ENCODE measurements at regions not wholly inside any gene's neighbourhood (a gene's known extent, or its start where the extent isn't known, plus 50 kb on each side); places are given as distances from the start of the nearest gene placed in this dataset.
"Not testable (repeated sequence)": the region's sequence is repeated elsewhere in the genome, so short reads cannot be mapped to it uniquely, and the experiment has no call there.

- DNase-seq (ENCODE audit: low spot score) = no peak
These were observed 868.6 kb downstream of the TBL1XR1 start for GRCh38 chr3:176328666-176329065.

- no peak for DNase-seq (ENCODE audit: low spot score)
These were observed 869.1 kb downstream of the TBL1XR1 start for GRCh38 chr3:176328198-176328597.

DNA sequence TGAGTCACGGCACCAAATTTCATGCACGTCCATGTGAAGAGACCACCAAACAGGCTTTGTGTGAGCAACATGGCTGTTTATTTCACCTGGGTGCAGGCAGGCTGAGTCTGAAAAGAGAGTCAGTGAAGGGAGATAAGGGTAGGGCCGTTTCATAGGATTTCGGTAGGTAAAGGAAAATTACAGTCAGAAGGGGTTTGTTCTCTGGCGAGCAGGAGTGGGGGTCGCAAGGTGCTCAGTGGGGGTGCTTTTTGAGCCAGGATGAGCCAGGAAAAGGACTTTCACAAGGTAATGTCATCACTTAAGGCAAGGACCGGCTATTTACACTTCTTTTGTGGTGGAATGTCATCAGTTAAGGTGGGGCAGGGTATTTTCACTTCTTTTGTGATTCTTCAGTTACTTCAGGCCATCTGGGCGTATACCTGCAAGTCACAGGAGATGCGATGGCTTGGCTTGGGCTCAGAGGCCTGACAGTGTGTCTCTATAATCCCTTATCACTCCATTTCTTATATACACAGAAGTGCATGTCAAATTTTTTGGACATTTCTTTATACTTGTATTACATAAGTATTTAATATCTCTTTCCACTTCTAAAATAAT lies 870.3 kb downstream of the TBL1XR1 start:
- DNase-seq (ENCODE audit: low spot score) = not testable (repeated sequence)

DNA sequence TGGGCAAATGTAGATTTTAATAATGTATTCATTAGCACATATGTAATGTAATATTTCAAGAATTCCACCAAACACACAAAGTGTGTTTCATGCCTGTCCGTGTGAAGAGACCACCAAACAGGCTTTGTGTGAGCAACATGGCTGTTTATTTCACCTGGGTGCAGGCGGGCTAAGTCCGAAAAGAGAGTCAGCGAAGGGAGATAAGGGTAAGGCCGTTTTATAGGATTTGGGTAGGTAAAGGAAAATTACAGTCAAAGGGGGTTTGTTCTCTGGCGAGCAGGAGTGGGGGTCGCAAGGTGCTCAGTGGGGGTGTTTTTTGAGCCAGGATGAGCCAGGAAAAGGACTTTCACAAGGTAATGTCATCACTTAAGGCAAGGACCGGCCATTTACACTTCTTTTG lies 875.8 kb downstream of the TBL1XR1 start:
- not testable (repeated sequence) for DNase-seq (ENCODE audit: low spot score)

DNA sequence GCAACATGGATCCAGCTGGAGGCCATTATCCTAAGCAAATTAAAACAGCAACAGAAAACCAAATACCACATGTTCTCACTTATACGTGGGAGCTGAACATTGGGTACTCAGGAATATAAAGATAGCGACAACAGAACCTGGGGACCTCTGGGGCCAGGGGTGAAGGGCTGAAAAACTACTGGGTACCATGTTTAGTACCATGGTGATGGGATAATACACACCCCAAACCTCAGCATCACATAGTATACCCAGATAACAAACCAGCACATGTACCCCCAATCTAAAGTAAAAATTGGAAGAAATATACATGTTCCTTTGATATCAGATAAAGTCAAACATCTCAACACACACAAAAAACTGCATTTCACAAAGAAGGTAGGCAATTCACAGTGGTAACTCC lies 876.2 kb downstream of the TBL1XR1 start:
- no peak for DNase-seq (ENCODE audit: low spot score)

GRCh38 chr3:176313426-176313825 lies 883.9 kb downstream of the TBL1XR1 start:
- no peak for DNase-seq (ENCODE audit: low spot score)

DNA sequence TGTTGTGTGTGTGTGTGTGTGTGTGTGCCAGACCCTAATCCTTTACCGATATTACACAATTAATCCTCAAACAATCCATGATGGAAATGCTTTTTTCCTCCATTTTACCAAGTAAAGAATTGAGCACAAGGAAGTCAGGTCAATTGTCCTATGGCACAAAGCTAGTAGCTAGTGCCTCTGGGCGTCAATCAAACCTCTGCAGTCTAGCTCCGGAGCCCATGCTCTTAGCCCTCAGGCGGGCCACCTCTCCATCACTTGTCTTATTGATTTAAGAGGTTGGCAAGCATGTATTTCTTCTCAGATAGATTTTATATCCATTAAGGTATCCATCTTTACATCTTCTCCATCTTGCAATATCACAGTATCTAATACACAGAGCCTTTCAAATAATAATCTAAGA lies 886.6 kb downstream of the TBL1XR1 start:
- DNase-seq (ENCODE audit: low spot score) = no peak

GRCh38 chr3:176302271-176302670 lies 895.0 kb downstream of the TBL1XR1 start:
- DNase-seq (ENCODE audit: low spot score) = no peak

GRCh38 chr3:176296066-176296597 lies 901.1 kb downstream of the TBL1XR1 start:
- no peak for DNase-seq (ENCODE audit: low spot score)

DNA sequence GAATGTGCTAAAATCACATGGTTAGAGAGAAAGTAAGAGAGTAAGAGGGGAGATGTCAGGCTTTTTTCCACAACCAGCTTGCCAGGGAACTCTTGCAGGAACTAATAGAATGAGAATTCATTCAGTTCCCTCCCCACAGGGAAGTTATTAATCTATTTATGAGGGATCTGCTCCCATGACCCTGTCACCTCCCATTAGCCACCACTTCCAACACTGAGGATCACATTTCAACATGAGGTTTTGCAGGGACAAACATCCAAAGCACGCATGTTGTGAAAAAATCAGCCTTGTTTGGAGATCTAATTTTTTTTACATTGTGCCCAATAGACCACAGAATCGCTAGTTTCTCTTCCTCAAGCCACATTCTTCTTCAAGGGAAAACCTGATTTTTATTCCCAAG lies 904.0 kb downstream of the TBL1XR1 start:
- DNase-seq (ENCODE audit: low spot score) = no peak

- no peak for DNase-seq (ENCODE audit: low spot score)
These were observed 910.7 kb downstream of the TBL1XR1 start for GRCh38 chr3:176286476-176287085.

GRCh38 chr3:176275538-176275937 lies 921.7 kb downstream of the TBL1XR1 start:
- no peak for DNase-seq (ENCODE audit: low spot score)

DNA sequence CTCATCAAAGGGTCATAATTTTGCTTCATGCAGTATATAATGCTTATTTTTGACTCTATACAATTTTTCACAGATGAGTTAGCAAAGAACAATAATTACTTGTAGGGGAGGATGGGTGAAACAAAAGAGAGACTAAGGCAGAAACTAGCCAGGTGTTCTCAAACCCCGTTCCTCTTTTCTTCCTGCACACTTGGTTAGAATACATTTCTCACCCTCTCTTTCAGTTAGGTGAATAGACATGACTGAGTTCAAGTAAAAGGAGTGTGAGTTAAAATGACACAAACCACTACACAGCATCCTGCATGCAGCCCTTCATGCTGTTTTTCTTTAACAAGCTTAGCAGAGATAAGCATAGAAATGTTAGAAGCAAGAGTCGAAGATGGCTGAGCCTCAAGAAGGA lies 922.2 kb downstream of the TBL1XR1 start:
- DNase-seq (ENCODE audit: low spot score) = no peak

DNA sequence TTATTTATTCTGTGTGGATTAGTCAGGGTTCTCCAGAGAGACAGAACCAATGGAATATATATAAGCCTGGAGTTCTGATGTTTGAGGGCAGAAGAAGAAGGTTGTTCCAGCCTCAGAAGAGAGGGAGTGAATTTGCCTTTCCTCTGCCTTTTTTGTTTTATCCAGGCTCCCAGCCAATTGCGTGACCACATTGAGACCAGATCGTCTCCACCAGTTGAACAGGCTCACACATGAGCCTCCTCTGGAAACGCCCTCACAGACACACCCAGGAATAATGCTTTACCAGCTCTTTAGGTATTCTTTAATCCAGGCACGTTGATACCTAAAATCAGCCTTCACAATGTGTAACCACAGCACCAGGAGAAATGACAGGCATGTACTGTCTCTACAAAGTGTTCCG lies 923.1 kb downstream of the TBL1XR1 start:
- DNase-seq (ENCODE audit: low spot score) = no peak

GRCh38 chr3:176262071-176262470 lies 935.2 kb downstream of the TBL1XR1 start:
- DNase-seq (ENCODE audit: low spot score) = no peak

GRCh38 chr3:176247191-176247590 lies 950.1 kb downstream of the TBL1XR1 start:
- DNase-seq (ENCODE audit: low spot score) = no peak

- DNase-seq (ENCODE audit: low spot score) = no peak
These were observed 977.3 kb downstream of the TBL1XR1 start for GRCh38 chr3:176219970-176220369.

DNA sequence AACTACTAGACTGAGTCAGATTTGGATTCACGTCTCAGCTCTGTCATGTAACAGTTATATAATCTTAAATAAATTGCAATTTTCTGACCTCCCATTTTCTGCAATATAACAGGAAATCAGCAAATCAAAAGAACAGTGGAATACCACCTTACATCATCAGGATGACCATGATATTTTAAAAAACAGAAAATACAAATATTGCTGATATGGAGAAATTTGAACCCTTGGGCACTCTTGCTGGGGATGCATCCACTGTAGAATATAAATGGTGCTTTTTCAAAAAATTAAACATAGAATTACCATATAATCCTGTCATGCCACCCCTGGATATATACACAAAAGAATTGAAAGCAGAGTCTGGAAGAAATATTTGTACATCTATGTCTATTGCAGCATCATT lies 982.5 kb downstream of the TBL1XR1 start:
- DNase-seq (ENCODE audit: low spot score) = no peak

- not testable (repeated sequence) for DNase-seq (ENCODE audit: low spot score)
These were observed 984.0 kb downstream of the TBL1XR1 start for GRCh38 chr3:176213314-176213713.

DNA sequence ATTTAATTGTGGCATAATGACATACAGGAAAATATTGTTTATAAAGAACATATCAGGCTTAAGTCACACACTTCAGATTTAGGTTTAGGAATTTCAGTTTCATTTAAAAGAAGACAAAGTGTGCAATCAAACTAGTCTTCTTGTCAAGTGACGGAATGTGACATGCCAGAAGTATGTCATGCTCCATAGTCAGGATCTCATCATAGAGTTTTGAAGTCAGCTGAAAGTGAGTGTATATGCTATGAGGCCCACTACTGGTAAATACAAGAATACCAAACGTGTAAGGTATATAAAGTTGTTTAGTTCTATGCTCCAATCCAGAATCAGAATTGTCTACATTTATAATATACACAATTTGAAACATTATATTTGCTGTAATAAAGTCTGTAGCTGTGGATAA lies 988.4 kb downstream of the TBL1XR1 start:
- no peak for DNase-seq (ENCODE audit: low spot score)

GRCh38 chr3:176208283-176208682 lies 989.0 kb downstream of the TBL1XR1 start:
- DNase-seq (ENCODE audit: low spot score) = no peak

GRCh38 chr3:176206809-176207208 lies 990.5 kb downstream of the TBL1XR1 start:
- DNase-seq (ENCODE audit: low spot score) = no peak

DNA sequence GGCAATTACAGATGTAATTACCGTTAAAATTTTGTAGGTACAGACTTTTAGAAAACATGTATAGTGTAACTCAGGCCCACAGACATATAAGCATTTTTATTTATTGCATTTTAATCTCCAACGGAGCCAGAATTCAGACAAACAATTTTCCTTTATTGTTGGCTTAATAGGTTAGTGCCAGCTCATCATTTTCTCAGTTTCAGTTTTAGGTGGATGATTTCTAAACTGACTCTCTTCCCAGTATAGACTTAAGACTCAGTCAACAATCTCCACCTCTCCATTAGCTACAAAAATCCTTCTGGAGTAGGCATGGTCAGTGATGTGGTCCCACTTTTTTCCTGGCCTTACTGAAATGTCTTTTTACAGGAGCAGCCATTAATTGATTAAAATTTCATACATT lies 994.6 kb downstream of the TBL1XR1 start:
- DNase-seq (ENCODE audit: low spot score) = no peak
